Keratinocyte (primary cell): ENCODE measurements at regions not wholly inside any gene's neighbourhood (a gene's known extent, or its start where the extent isn't known, plus 50 kb on each side); places are given as distances from the start of the nearest gene placed in this dataset.

Experiments
- DNase-seq: peaks from one replicate; pipeline ENCODE4 v3.0.0-alpha.2; 2011; ENCODE audit warnings: low read depth, missing footprints, low spot score
- FAIRE-seq: peaks from 2 replicates; lab custom pipeline; 2011; peaks lifted over from hg19 to GRCh38; lab: Jason Lieb, UNC
- H2AFZ ChIP-seq: 2 replicates; pipeline ENCODE4 v1.6.0; 2012; ENCODE audit warnings: low read length, control low read depth, inconsistent platforms; ENCODE audit not compliant: control insufficient read depth
- H3K27ac ChIP-seq: 2 replicates; pipeline ENCODE4 v1.5.1; 2011; ENCODE audit warnings: low read length; ENCODE audit not compliant: control insufficient read depth, insufficient read depth
- H3K27me3 ChIP-seq: 3 replicates; pipeline ENCODE4 v1.6.0; 2011; ENCODE audit warnings: low read length; ENCODE audit not compliant: control insufficient read depth, insufficient read depth; ENCODE audit errors: extremely low read depth
- H3K36me3 ChIP-seq, 2 experiments: 2 replicates in 1 of 2; 3 replicates in 1 of 2; pipeline ENCODE4 v1.5.1; 2011; ENCODE audit warnings: low read length in 2 of 2, mild to moderate bottlenecking in 1 of 2; ENCODE audit not compliant: control insufficient read depth in 2 of 2, insufficient read depth in 2 of 2; ENCODE audit errors: extremely low read depth in 1 of 2
- H3K4me1 ChIP-seq: 3 replicates; pipeline ENCODE4 v1.5.1; 2011; ENCODE audit warnings: low read length; ENCODE audit not compliant: control insufficient read depth, insufficient read depth; ENCODE audit errors: extremely low read depth
- H3K4me2 ChIP-seq: 3 replicates; pipeline ENCODE4 v1.6.0; 2011; ENCODE audit warnings: low read depth, low read length; ENCODE audit not compliant: control insufficient read depth, insufficient read depth; ENCODE audit errors: extremely low read depth
- H3K4me3 ChIP-seq, 3 experiments: fragments of 200-600 bp in 1 of 3; sonication (generic) in 1 of 3; 2 replicates in 2 of 3; 3 replicates in 1 of 3; pipeline ENCODE4 v1.5.1; 2011 to 2016; ENCODE audit warnings: low read length in 3 of 3, mild to moderate bottlenecking in 3 of 3, control low read depth in 2 of 3, inconsistent platforms in 1 of 3, low read depth in 1 of 3, mixed read lengths in 1 of 3, mixed run types in 1 of 3, moderate library complexity in 1 of 3; ENCODE audit not compliant: control insufficient read depth in 2 of 3, insufficient read depth in 2 of 3; ENCODE audit errors: extremely low read depth in 1 of 3
- H3K79me2 ChIP-seq: 2 replicates; pipeline ENCODE4 v1.6.0; 2012; ENCODE audit warnings: low read length; ENCODE audit not compliant: control insufficient read depth, insufficient read depth
- H3K9ac ChIP-seq: 3 replicates; pipeline ENCODE4 v1.6.0; 2011; ENCODE audit warnings: low read length; ENCODE audit not compliant: control insufficient read depth, insufficient read depth; ENCODE audit errors: extremely low read depth
- H3K9me1 ChIP-seq: 3 replicates; pipeline ENCODE4 v1.6.0; 2011; ENCODE audit warnings: low read length; ENCODE audit not compliant: control insufficient read depth, insufficient read depth; ENCODE audit errors: extremely low read depth
- H3K9me3 ChIP-seq: 2 replicates; pipeline ENCODE4 v1.5.1; 2012; ENCODE audit warnings: low read depth, low read length; ENCODE audit not compliant: control insufficient read depth
- H4K20me1 ChIP-seq: 3 replicates; pipeline ENCODE4 v1.6.0; 2011; ENCODE audit warnings: low read length; ENCODE audit not compliant: control insufficient read depth, insufficient read depth; ENCODE audit errors: extremely low read depth
- EZH2 ChIP-seq: IDR thresholded peaks from one replicate; pipeline ENCODE4 v1.6.1; 2012; ENCODE audit warnings: inconsistent platforms, mild to moderate bottlenecking, low read length, moderate library complexity
- dilution Hi-C: fragments of 300-500 bp; cut with MboI; formaldehyde crosslinking; loops from one replicate; pipeline ENCODE4 v1.7.0; 2020; ENCODE audit warnings: low sequenced_read_pairs; ENCODE audit not compliant: extremely low pct_ligation_motif_present
- TF ChIP-seq, protein P1 (sequence below), 3 experiments: IDR thresholded peaks in 1 of 3; conservative IDR thresholded peaks in 1 of 3; optimal IDR thresholded peaks in 1 of 3; 2 replicates in 2 of 3; 3 replicates in 1 of 3; pipeline versions ENCODE3 to v1.5.1; 2011; ENCODE audit warnings: low read length in 3 of 3, mild to moderate bottlenecking in 3 of 3, moderate library complexity in 2 of 3, control low read depth in 1 of 3, inconsistent platforms in 1 of 3; ENCODE audit not compliant: insufficient read depth in 2 of 3; ENCODE audit errors: extremely low read depth in 1 of 3

DNA sequence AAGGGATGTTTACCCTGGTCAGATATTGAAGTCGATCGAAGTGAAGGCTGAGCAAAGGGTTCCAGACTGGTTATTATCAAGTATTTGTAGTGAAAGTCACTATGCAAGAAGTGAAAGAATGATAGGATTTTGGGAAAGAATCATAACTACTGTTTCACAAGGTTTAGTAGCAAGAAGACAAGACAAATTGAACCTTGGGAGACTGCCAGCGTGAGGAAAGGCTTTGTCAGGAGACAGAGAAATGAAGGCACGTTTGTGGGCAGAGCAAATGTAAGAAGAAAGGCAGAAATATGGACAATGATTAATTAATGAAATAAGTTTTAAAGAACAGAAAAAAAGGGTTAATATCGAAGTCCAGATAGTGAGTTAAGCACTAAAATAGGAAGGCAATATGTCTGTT lies 456.8 kb downstream of the TRIML1 start:
- no peaks in the 10 kb centered on the region for H3K9me3 ChIP-seq
- no peak overlapping the region for H3K9ac ChIP-seq
- TF ChIP-seq, protein P1, sequence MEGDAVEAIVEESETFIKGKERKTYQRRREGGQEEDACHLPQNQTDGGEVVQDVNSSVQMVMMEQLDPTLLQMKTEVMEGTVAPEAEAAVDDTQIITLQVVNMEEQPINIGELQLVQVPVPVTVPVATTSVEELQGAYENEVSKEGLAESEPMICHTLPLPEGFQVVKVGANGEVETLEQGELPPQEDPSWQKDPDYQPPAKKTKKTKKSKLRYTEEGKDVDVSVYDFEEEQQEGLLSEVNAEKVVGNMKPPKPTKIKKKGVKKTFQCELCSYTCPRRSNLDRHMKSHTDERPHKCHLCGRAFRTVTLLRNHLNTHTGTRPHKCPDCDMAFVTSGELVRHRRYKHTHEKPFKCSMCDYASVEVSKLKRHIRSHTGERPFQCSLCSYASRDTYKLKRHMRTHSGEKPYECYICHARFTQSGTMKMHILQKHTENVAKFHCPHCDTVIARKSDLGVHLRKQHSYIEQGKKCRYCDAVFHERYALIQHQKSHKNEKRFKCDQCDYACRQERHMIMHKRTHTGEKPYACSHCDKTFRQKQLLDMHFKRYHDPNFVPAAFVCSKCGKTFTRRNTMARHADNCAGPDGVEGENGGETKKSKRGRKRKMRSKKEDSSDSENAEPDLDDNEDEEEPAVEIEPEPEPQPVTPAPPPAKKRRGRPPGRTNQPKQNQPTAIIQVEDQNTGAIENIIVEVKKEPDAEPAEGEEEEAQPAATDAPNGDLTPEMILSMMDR (optimal IDR thresholded peaks at IDR 0.05 in 1 of 3, IDR thresholded peaks at IDR 0.05 in 1 of 3, conservative IDR thresholded peaks at IDR 0.05 in 1 of 3; ENCODE audit: extremely low read depth in 1 of 3, insufficient read depth in 2 of 3, low read length in 3 of 3) = no peak
- TF ChIP-seq EZH2 = no peak
- no peaks in the 10 kb centered on the region for H3K27me3 ChIP-seq
- DNase-seq = no peak
- H3K4me2 ChIP-seq = no peak overlapping the region
- dilution Hi-C loops = no loop called here
- no peaks in the 10 kb centered on the region for H3K36me3 ChIP-seq
- FAIRE-seq = no peak
- no peaks in the 10 kb centered on the region for H3K9me1 ChIP-seq
- no peaks in the 10 kb centered on the region for H3K4me1 ChIP-seq
- H2AFZ ChIP-seq = no peak overlapping the region
- H3K4me3 ChIP-seq = no peak overlapping the region
- H3K79me2 ChIP-seq = no peaks in the 10 kb centered on the region
- no peak overlapping the region for H3K27ac ChIP-seq
- no peaks in the 10 kb centered on the region for H4K20me1 ChIP-seq

DNA sequence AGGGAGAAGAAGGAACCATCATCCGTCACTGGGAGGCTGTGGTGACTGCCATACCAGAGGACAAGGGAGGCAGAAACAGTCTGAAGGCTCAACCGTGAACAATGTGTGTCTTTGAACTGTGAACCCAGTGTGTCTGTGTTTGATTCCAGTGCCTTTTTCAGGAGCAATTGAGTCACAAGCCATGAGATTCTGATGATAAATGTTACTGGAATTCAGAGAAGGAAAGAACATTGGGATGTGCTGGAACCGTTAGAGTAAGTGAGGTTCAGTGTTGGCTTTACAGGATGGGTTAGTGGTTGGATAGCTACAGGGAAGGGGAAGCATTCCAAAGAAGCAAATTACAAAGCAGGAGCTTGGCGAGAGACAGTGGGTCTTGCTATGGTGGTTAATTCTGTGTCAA lies 464.4 kb downstream of the TRIML1 start:
- H3K9ac ChIP-seq = no peak overlapping the region
- H3K27me3 ChIP-seq = no peaks in the 10 kb centered on the region
- no peaks in the 10 kb centered on the region for H3K4me1 ChIP-seq
- no peak for TF ChIP-seq EZH2
- TF ChIP-seq, protein P1 (optimal IDR thresholded peaks at IDR 0.05 in 1 of 3, IDR thresholded peaks at IDR 0.05 in 1 of 3, conservative IDR thresholded peaks at IDR 0.05 in 1 of 3; ENCODE audit: extremely low read depth in 1 of 3, insufficient read depth in 2 of 3, low read length in 3 of 3) = no peak
- H3K9me1 ChIP-seq = no peaks in the 10 kb centered on the region
- H3K36me3 ChIP-seq = no peaks in the 10 kb centered on the region
- dilution Hi-C loops = no loop called here
- H2AFZ ChIP-seq = no peak overlapping the region
- no peak for FAIRE-seq
- H3K4me2 ChIP-seq = no peak overlapping the region
- no peaks in the 10 kb centered on the region for H3K9me3 ChIP-seq
- H3K4me3 ChIP-seq = no peak overlapping the region
- no peak overlapping the region for H3K27ac ChIP-seq
- no peaks in the 10 kb centered on the region for H4K20me1 ChIP-seq
- H3K79me2 ChIP-seq = no peaks in the 10 kb centered on the region
- DNase-seq = no peak
